Progenitor cell of endocrine pancreas (in vitro differentiated cells): ENCODE measurements at regions not wholly inside any gene's neighbourhood (a gene's known extent, or its start where the extent isn't known, plus 50 kb on each side); places are given as distances from the start of the nearest gene placed in this dataset.
A peak's percentile ranks its signal among the peaks of the same experiment; 100 is the strongest.

Experiments
- DNase-seq: peaks from one replicate; pipeline ENCODE4 v3.0.0; 2021; ENCODE audit warnings: low spot score; ENCODE audit not compliant: unreplicated experiment
- H3K27ac Mint-ChIP-seq: 2 replicates; pipeline ENCODE4 v1.8.0; 2021; ENCODE audit warnings: mild to moderate bottlenecking, moderate library complexity, mixed read lengths
- H3K27me3 Mint-ChIP-seq: 2 replicates; pipeline ENCODE4 v1.8.0; 2021; ENCODE audit warnings: mixed read lengths
- H3K36me3 Mint-ChIP-seq: 2 replicates; pipeline ENCODE4 v1.8.0; 2022; ENCODE audit warnings: mixed read lengths; ENCODE audit not compliant: insufficient read depth
- H3K4me1 Mint-ChIP-seq: 2 replicates; pipeline ENCODE4 v1.8.0; 2021; ENCODE audit warnings: low read depth, mixed read lengths
- H3K4me3 Mint-ChIP-seq: 2 replicates; pipeline ENCODE4 v1.8.0; 2021; ENCODE audit warnings: low read depth, mild to moderate bottlenecking, moderate library complexity, mixed read lengths
- H3K9me3 Mint-ChIP-seq: 2 replicates; pipeline ENCODE4 v1.8.0; 2021; ENCODE audit warnings: low read depth, mixed read lengths
- TF ChIP-seq, protein P1 (sequence below): fragments of 200-600 bp; sonication (generic); IDR thresholded peaks from one replicate; pipeline ENCODE4 v1.5.0; 2021; ENCODE audit warnings: antibody characterized with exemption, mild to moderate bottlenecking; ENCODE audit not compliant: unreplicated experiment

DNA sequence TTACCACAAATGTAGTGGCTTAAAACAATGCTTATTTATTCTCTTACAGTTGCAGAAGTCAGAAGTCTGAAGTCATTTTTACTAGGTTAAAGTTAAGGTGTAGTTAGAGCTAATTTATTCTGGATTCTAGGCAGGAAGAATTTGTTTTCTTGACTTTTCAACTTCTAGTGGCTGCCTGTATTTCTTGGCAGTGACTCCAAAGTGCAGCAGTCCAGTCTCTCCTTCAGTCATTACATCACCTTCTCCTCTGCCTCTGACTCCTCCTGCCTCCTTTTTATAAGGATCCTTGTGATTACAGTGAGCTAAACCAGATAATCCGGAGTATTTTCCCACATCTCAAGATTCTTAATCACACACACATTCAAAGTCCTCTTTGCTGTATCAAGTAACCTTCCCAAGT, 581.4 kb downstream of the KCNA4 start:
- H3K9me3 Mint-ChIP-seq: no peaks in the 10 kb centered on the region
- TF ChIP-seq, protein P1, sequence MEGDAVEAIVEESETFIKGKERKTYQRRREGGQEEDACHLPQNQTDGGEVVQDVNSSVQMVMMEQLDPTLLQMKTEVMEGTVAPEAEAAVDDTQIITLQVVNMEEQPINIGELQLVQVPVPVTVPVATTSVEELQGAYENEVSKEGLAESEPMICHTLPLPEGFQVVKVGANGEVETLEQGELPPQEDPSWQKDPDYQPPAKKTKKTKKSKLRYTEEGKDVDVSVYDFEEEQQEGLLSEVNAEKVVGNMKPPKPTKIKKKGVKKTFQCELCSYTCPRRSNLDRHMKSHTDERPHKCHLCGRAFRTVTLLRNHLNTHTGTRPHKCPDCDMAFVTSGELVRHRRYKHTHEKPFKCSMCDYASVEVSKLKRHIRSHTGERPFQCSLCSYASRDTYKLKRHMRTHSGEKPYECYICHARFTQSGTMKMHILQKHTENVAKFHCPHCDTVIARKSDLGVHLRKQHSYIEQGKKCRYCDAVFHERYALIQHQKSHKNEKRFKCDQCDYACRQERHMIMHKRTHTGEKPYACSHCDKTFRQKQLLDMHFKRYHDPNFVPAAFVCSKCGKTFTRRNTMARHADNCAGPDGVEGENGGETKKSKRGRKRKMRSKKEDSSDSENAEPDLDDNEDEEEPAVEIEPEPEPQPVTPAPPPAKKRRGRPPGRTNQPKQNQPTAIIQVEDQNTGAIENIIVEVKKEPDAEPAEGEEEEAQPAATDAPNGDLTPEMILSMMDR: no peak
- H3K36me3 Mint-ChIP-seq: no peaks in the 10 kb centered on the region
- no peak overlapping the region for H3K27ac Mint-ChIP-seq
- H3K27me3 Mint-ChIP-seq: no peaks in the 10 kb centered on the region
- H3K4me3 Mint-ChIP-seq: no peak overlapping the region
- no peak for DNase-seq
- H3K4me1 Mint-ChIP-seq: no peaks in the 10 kb centered on the region

DNA sequence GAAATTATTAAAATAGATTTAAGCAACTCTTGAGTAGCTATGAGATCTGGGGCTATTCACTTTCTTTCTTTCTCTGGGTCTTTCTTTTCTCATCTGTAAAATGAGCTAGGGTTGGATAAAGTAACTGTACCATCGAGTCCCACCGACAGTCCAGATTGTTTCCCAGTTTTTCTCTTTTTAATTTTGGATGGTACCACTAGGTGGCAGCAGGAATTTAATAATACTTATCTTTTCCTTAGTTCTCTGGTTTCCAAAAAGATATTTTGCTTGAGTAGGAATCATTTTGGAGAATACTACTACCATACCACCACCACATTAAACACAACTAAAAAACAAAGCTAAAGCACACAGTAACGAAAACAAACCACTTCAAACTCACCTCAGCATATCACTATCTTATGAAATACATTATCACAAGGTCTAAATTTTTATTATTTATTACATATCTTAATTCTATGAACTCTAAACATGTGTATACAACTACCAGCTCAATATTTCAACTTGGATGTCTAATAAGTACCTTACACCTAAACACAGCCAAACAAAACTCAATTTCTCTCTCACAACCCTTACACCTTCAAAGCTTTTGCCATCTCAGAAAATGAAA, 584.0 kb downstream of the KCNA4 start:
- TF ChIP-seq, protein P1: peak; percentile 67
- Mint-ChIP-seq H3K9me3 (peaks cover 4% of the 10 kb centered on the region), H3K36me3 (no peaks in the 10 kb centered on the region), H3K4me1 (no peaks in the 10 kb centered on the region), H3K27me3 (peaks cover 5% of the 10 kb centered on the region), H3K4me3 (no peak overlapping the region), H3K27ac (no peak overlapping the region)
- no peak for DNase-seq

DNA sequence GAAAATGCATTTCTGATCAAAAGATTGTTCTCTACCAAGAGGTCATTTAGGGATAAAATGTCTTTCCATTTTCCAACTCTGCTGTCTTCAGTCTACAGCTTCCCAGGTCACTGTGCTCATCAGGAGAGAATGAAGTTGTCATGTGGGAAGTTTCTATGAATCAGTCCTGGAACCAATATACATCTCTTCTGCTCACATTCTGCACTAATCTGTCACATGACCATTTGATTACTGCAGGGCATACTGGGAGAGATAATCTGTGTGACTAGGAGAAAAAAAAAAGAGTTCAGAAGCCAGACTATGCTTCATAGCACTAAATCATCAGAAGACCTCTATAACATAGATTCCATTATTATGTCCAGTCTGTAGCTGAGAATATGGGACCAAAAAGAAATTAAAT, 611.5 kb downstream of the KCNA4 start:
- no peaks in the 10 kb centered on the region for H3K36me3 Mint-ChIP-seq
- peaks cover 6% of the 10 kb centered on the region for H3K27me3 Mint-ChIP-seq
- DNase-seq: no peak
- no peak overlapping the region for H3K27ac Mint-ChIP-seq
- no peak overlapping the region for H3K4me3 Mint-ChIP-seq
- peaks cover 3% of the 10 kb centered on the region for H3K4me1 Mint-ChIP-seq
- TF ChIP-seq, protein P1: no peak
- H3K9me3 Mint-ChIP-seq: no peaks in the 10 kb centered on the region

DNA sequence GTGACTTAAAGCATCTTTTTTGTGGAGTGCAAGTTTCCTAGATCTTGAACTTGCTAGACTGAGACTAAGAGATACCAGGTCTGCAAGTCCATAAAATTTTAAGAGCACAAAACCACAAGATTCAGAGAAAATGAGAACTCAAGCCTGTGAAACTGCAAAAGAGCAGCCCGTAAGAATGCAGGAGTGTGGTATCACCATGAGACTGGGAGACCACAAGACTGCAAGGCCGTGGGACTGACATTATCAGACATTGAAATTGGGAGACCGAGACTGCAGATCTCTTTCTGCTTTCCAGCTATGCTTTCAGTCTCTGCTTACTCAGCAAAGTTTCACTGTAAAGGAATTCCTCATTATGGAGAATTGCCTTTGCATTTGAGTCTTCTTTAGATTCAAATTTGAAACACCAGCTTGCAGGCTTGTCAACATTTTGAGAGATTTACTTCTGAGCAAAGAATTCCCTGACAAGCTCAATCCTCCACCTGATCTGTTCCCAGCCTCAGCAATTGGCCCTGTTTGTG, 621.2 kb downstream of the KCNA4 start:
- no peak for DNase-seq
- Mint-ChIP-seq H3K36me3 (no peaks in the 10 kb centered on the region), H3K27ac (no peak overlapping the region), H3K9me3 (peaks cover 4% of the 10 kb centered on the region), H3K4me3 (no peak overlapping the region), H3K4me1 (no peaks in the 10 kb centered on the region), H3K27me3 (no peaks in the 10 kb centered on the region)
- TF ChIP-seq, protein P1: no peak

DNA sequence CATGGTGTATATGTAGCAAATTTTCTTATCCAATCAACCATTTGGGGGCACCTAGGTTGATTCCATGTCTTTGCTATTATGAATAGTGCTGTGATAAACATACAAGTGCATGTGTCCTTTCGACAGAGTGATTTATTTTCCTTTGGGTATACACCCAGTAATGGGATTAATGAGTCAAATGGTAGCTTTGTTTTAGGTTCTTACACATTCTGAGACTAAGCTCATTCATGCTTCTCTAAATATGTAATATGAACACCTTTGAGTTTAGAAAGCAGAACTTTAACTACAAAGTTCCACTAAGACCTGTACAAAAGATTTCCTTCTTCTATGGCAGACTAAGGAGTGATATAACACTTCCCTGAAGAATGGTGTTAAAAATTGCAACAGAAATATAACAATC, 627.0 kb downstream of the KCNA4 start:
- DNase-seq: no peak
- TF ChIP-seq, protein P1: no peak
- Mint-ChIP-seq H3K27ac (no peak overlapping the region), H3K4me1 (no peaks in the 10 kb centered on the region), H3K27me3 (no peaks in the 10 kb centered on the region), H3K4me3 (no peak overlapping the region), H3K36me3 (no peaks in the 10 kb centered on the region), H3K9me3 (no peaks in the 10 kb centered on the region)
